NCI-H774 (cell line): ENCODE measurements at regions not wholly inside any gene's neighbourhood (a gene's known extent, or its start where the extent isn't known, plus 50 kb on each side); places are given as distances from the start of the nearest gene placed in this dataset.

Experiments used
- DNase-seq: peaks from one replicate; lab custom pipeline; 2025; lab: John Stamatoyannopoulos, UW

DNA sequence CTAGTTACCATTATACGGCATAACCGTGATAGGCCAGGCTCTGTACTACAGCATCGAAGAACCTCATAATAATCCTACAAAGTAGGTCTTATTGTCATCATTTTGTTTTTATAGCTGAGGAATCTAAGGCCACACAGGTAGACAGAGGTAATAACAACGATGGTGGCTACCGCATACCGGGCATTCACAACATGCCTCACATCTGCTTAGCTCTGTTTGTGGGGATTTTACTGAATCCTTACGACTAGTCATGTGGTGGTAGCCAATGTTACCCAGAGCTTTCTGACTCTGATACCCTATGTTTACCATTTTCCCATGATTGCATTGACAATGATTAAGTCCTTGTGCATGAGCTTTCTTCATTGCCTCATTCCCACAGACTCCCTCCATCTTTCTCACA lies 269.4 kb downstream of the TCF7L2 start:
- no peak for DNase-seq

DNA sequence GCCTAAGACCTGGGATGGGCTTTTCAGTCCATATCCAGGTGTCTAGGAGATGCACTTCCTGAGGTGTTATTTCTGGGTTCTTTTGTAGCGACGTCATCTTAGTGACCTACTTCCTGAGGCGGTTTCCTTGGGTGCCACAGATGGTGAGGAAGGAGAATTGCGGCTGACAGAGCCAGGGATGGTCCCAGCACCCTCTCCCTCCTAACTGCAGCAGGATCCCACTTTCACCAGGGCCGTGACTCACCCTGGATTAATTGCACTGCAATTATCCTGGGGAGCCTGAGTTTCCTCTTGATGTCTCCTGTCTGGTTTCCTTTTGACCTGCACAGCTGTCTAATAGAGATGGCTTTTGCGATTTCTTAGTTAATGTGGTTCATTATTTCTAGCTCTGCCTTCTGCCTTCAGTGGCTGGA lies 271.7 kb downstream of the TCF7L2 start:
- DNase-seq = no peak

DNA sequence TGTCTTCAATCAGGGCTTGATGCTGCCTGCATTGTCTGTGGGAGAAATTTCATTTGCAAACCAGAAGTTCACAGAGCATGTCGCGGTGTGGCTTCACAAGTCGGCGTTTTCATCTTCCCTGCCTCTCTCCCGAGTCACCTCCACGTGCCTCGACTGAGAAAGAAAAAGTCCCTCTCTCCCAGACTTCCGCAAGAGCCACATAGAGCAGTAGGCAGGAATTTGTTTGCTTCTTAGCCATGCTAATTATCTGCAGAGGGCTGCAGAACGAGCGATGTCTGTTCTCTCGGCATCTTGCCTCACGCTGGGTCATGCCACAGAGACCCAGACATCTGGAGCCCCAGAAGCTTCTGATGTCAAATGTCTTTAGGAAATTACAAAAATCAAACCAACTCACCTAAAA lies 272.2 kb downstream of the TCF7L2 start:
- DNase-seq = no peak

DNA sequence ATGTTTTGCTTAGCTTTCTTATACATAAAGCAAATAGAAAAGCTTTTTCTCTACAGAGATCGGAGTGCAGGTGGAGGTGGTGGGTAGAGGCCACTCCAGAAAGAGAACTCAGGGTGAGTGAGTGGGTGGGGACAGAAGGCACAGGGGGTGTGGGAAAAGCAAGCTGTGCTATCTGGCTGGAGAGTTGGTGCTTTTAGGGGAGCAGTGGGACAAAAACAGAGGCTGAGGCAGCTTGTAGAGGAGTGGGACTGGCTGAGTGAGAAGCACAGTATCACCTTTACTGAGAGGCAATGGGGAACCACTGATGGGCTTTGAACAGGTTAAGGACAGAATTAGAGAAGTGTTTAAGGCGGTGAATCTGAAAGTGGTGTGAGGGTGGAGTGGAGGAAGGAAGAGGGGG lies 275.3 kb downstream of the TCF7L2 start:
- DNase-seq = no peak

DNA sequence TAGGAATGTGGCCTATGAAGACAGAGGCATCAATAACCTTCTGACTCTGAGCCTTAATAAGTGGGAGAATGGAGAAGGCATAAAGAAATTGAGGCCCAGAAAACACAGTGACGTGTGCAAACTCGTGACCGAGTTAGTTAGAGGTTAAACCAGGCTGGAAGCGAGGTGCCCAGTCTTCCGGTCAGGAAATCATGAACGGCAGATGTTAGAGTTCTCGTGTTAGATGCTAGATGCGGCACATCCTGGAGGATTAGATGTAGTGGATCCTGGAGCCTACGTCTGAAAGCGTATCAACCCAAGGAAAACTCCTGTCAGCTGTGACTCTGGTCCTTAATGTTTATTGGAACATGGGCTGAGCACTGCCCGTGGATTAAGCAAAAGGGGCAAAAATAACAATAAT lies 275.9 kb downstream of the TCF7L2 start:
- DNase-seq = no peak

DNA sequence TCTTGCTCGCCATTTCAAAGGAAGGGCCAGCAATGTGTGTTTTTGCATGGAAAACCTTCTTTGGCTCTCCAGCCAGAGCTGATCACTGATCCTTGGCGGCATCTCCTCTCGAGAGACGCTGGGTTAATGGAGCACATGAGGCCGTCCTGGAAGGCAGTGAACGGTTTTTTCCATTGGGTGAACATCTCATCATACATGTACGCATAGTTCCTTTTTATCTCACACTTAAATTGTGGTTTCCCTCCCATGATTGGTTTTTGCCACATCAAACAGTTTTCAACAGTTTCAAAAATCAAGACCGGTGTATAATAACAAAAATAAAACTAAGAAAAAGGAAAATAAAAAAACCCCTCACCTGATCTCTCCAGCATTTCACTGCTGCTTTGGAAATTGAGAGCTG lies 276.4 kb downstream of the TCF7L2 start:
- no peak for DNase-seq

DNA sequence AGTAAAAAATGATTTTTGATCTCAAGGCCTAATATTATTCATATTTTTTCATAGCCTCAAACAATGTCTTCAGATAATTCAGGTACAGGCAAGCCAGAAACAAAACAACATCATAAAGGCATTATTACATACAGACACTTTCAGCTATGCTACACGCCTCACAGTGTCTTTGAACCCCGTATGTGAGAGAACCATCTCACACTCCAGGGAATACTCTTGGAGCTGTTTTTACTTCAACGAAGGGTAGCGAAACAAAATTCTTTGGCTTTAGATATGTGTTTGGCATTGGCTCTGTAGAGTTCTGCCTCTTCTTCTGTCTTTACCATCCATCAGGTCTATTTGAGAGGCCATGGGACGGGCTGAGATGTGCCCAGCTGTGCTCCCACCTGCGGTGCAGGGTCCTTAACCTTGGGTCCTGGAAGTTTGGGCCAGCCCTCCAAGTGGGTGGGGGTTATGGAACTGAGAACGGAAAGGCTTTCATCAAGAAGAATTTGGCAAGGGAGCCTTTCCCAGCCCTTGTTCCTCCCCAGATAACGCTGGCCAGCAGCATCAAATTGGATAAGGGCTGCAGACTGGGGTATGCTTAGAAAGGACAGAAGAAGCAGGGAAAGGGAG lies 276.9 kb downstream of the TCF7L2 start:
- no peak for DNase-seq

DNA sequence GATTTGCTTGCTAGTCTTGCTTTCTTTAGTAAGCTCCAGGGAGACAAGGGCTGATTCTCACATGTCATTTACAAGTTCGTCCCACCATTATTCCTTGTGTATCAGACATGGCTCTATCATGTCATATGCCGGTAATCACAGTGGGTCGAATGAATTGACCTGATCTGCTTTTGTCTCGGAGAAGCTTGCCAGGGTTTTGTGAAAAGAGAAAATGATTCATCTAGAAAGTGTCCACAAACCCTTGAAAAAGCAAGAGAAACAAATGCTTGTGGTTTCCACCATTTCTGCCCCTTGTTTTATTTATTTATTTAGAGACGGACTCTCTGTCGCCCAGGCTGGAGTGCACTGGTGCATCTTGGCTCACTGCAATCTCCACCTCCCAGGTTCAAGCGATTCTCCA lies 278.5 kb downstream of the TCF7L2 start:
- DNase-seq = no peak

DNA sequence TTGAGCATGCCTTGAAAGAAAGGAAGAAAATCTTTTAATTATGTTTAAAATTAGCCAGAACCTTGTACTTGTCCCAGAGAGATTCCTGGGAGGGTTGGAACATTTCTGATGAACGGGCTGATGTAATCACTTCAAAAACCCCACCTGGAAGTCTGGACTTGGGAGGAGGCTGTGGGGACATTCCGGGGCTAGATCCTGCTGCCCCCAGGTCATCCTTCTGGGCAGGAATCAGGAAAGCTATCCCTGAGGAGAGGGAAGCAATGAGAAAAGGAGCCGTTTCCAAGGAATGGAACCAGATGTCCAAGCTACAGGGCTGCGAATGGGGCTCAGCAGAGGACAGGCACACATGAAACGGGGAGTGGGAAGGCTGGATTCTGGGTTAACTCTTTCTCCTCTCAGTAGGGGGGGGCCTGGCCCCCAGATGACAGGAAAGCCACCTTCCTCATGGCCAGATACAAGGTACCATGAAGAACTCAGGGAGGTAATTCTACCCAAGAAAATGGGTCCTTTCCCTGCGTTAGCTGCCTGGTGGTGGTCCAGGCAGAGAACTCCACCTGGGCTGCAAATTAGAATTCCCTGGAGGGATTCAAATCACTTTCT lies 280.1 kb downstream of the TCF7L2 start:
- DNase-seq = no peak

DNA sequence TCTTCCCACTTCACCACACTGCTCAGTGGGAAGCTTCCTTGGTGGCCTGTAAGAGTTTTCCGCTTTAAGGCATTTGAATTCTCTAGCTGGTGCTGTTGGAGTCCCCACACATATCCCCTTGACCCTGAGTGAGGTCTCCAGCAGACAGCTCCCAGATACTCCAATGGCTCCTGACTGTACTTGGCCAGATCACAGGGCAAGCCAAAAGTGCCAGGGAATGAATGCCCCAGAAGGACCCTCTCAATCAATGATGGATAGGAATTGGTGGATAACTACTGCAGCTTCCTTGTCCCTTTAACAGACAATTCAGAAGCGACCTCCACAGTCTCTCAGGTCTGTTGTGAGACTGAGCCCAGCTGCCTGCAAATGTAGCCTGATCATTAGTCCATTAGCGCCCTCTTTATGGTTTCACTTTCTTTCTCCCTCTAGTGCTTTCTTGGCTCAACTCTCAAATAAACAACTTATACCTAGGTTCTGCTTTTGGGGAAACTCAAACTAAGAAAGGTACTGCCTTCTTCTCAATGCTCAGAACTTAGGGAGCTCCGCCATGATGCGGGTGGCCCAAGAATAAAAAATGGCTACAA lies 283.0 kb downstream of the TCF7L2 start:
- DNase-seq = no peak

DNA sequence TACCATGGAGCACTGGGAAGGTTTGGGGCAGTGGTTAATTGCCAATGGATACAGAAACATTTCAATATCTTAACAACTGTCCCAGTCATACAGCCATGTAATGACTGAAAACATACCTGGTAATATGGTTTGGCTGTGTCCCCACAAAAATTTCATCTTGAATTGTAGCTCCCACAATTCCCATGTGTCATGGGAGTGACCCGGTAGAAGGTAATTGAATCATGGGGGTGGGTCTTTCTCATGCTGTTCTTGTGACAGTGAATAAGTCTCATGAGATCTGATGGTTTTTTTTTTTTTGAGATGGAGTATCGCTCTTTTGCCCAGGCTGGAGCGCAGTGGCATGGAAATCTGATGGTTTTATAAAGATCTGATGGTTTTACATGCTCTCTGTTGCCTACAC lies 284.4 kb downstream of the TCF7L2 start:
- DNase-seq = no peak

DNA sequence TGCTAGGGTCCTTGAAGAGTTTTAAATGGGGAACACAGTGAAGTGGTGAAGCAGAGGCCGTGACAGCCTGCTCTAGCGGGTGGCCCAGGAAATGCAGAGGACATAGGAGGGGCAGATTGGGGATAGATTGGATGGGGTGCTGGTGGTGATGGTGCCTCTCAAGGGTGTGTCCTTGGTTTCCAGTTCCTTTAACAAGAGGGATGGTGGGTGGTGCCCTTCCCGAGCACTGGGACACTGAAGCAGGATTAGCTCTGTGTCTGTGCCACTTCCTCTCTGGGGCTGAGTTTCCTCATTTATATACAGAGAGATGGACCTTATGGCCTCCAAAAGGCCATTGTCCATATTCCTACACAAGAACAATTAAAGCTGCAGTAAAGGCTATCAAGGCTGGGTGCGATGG lies 285.5 kb downstream of the TCF7L2 start:
- no peak for DNase-seq

DNA sequence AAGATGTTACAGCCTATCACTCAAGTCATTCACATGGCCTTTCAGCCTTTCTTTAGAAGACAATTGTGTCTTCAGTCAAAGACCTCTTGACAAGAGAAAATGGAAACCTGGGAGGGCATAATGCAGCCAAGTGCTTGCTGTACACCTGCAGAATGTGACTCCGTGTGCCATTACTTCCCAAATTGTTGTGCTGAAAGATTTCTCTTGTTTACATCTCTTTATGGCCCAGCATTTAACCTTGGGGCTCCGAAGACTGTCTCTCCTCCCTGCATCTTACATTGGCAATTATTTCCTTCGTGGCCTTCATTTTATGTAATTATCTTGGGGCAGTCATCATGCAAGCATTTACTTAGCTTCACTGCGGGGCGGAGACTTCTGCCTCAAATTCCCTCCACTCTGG lies 287.0 kb downstream of the TCF7L2 start:
- no peak for DNase-seq

DNA sequence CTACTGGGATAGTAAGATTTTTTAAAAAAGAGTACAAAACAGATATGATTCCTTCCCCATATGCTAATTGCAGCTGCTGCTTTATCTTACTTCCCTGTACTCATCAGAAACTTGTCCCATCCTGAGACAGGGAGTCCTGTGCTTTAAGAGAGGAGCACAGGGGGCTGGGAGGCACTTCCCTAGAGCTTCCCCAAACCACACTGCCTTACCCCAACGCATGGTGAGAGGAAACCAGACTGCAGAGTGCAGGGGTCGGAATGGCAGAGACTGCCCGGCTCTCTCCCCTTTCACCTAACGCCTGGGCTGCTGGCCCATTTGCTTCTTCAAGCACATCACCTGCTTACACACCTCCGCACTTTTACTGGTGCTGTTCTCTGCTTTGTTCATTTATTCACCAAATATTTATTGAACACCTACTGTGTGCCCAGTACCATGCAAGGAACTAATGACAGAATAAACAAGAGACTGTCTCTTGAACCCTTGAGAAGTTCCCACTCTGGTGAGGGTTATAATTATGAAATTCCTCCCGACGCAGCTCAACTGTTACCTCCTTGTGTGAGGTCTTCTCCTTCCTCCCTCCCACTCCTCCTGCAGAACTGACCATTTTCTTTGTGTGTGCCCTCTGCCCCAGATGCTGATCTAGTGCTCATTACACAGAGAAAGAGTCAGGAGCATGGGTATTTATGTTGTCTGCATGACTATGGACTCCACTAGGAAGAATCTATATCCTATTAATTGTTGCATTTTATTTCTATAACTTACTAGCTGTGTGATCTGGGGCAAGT lies 289.7 kb downstream of the TCF7L2 start:
- no peak for DNase-seq

DNA sequence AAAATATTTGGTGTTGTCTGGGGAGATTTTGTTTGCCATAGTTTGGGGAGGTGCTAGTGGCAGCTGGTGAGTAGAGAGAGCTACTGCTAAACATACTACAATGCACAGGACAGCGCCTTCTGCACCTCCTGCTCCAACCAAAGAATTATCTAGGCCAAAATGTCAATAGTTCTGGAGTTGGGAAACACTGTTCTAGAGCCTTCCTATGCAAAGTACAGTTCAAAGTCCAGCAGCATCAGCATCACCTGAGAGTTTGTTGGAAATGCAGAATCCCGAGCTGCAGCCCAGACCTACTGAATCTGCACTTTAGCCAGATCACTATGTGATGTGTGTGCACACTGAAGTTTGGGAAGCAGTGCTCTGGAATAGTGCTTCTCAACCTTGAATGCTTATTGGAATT lies 290.7 kb downstream of the TCF7L2 start:
- no peak for DNase-seq

DNA sequence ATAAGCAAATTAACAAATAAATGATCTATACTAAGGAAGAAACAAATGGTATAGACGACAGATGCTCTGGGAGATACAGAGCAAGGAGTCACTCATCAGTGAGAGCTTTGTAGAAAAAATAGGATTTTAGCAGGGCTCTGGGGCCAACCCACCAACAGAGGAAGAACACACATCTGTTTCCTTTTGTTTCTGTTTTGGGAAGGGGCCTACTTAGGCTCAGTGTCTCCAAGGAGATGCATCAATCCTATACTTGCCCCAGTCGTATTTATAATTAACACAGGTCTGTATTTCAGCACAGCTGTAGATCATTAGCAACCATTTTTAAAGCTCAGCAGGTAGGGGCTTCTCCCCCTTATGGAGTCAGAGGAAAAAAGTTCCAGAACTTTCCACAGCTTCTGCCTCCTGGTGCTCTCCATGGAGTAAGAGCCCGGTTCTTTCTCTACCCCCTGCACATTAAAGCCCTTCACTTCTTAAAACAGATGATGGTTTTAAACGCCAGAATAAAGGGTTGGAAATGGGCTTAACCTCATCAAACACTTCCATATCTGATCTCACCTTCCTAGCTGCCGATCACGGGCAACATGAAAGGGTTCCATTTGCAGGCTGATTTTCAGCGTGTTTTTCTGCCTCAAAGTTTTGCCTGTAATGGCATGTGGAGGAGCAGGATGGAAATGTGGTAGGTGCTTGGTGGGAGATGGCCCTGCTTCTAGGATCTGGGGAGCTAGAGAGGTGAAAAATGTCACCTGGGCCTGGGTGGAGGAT lies 291.7 kb downstream of the TCF7L2 start:
- DNase-seq = no peak

DNA sequence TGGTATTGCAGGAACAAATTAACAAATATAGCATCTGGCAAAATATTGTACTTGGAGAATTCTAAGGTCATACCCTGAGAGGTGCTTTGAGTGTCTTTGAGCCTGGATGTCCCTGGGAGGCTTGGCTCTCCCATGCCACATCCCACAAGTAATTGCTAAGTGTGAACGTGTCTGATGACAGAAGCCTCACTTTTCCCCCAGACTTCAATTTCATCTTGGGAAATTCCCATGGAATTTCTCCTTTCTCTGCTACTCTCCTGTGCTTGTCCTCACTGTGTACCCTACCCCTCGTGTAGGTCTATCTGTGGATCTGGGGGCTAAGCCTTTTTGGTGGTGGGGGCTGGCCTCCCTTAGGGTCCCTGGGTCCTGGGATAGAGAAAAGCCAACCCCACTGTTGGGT lies 293.3 kb downstream of the TCF7L2 start:
- no peak for DNase-seq

DNA sequence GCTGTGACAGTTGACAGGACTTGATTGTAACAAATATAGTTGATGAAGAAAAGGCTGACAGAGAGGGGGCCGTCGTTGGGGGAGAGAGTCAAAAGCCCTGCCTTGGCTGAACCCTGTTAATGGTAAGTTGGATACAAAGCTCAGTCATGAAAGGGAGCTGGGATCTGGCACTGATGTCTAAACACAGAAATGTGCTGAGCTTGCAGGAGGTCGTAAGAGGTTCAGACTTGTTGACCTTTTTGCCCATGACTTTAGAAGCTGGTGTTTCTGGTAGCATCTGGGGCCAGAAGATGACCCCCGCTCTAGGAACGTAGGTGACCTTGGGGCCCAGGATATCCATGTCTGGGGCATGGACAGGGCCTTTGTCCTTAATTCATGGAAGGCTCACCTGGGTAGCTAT lies 294.7 kb downstream of the TCF7L2 start:
- no peak for DNase-seq

DNA sequence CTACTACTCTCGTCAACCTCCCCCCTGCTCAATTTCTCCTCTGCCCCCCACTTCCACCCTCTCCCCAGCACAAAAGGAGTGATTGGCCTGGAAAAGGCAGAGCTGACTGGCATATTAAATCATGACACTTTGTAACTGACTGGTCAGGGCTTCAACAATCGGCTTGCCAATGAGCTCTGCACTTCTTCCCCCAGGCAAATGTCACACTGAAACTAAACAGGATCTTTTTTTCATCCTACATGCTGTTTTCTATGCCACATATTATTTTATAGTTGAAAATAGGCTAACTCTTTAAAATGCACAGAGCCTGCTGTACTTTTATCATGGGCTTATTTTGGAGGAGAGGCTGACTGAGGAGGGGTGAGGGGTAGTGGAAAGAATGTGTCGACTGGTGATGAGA lies 295.2 kb downstream of the TCF7L2 start:
- no peak for DNase-seq

DNA sequence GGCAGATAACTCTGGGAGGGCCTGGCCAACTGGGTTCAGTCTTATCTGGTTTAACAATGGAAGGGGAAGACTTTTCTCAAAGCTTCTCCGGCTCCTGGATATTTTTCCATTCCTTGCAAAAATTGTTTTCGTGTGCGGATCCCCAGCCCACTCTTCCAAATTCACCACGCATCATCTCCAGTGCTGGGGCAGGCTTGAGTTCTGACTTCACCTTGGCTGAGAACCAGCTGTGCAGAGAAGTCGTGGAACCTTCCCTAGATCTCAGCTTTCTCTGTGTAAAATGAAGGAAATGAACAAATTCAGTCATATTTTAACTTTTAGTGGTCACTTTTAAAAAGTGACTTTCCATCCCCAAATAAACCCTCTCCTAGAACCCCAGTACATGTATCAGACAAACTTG lies 297.0 kb downstream of the TCF7L2 start:
- DNase-seq = no peak

DNA sequence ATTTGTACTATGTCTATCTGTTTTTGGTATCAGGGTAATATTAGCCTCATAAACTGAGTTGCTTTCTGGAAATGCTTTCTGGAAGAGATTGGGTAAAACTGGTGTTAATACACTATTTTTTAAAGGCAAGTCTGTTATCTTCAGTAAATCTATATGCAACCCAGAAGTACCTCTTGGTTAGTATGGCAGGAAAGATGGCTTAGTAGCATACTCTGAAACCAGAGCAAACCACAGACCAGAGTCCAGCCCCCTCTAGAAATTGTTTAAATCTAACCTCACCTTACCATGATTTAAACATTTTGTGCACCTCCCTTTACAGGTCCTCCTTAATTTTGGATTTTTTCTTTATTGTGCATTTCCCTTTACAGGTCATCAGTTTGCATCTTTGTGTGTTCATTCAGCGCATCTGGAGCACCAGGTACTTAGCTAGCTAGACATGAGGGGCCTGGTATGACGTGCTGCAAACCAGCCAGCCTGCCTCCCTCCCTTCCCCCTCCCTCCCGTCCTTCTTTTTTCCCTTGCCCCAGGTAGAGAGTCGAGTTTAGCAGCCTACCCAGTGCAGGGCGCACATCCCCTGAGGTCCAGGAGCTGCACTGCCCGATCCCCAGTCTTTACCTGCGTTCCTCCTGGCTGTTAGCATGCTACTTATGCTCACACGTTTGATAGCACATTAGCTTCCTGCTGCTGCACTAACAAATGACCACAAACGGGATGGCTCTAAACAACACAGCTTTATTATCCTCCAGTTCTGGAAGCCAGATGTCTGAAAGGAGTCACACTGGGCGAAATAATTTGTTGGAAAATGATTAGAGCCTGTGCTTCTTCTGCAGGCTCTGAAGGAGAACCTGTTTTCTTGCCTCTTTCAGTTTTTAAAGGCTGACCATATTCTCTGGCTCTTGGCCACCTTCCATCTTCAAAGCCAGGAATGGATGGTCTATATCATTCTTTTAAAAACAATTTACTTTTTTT lies 299.9 kb upstream of the HABP2 start:
- no peak for DNase-seq
